ENCODE measurements at regions not wholly inside any gene's neighbourhood (a gene's known extent, or its start where the extent isn't known, plus 50 kb on each side); places are given as distances from the start of the nearest gene placed in this dataset.

- no peak for TF ChIP-seq CTCF (IDR thresholded peaks at IDR 0.05)
- no peak for TF ChIP-seq POLR2AphosphoS5 (IDR thresholded peaks at IDR 0.05)
These were observed 81.3 kb downstream of the RFPL4B start for GRCh38 chr6:112428477-112428876.
